GM18505 (cell line): ENCODE measurements at regions not wholly inside any gene's neighbourhood (a gene's known extent, or its start where the extent isn't known, plus 50 kb on each side); places are given as distances from the start of the nearest gene placed in this dataset.
"Not testable (repeated sequence)": the region's sequence is repeated elsewhere in the genome, so short reads cannot be mapped to it uniquely, and the experiment has no call there.

Experiments
- ATAC-seq: cut with Tn5 transposase; IDR thresholded peaks from one replicate; pipeline ENCODE4 v1.9.1; 2021; ENCODE audit not compliant: unreplicated experiment
- POLR2A ChIP-seq: IDR thresholded peaks from 4 replicates; pipeline ENCODE4 v1.6.1; 2011; ENCODE audit warnings: borderline replicate concordance; ENCODE audit not compliant: insufficient read depth, insufficient read length; ENCODE audit errors: extremely low read depth

DNA sequence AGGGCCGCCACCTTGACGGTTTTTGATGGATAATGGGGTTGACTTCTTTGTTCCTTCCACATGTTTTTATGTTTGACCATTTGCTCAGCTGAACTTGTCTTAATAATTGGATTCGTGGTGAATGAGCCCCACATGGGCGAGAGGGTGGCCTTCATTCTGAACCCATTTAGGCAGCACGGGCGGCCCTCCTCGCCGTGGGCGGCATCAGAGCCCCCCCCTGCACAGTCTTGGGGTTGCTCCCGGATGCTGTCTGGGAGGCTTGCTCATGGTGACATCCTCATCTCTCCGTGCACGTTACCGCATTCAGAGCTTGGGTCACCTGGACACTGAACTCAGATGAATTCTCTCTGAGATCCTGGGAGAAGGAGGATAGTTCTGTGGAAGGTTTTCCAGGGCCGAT is 172.3 kb upstream of the OSBPL11 start:
- ATAC-seq = no peak
- no peak for TF ChIP-seq POLR2A

DNA sequence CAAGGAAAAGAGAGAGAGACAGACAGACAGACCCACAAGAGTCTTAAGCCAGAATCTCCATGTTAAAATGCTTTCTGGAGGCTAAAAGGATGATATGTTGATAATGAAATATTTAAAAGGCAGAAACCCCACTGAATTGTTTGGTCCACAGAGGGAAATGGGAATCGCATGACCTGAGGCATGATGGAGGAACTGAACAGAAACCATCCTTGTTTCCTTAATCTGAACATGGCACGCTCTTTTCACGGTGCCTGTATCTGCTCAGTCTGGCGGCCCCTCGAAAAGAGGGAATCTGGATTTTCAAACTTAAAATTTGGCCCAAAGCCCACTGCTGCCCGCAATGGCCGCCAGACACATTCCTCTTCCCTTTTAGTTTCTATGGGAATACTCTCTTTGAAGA is 173.5 kb upstream of the OSBPL11 start:
- not testable (repeated sequence) for ATAC-seq

DNA sequence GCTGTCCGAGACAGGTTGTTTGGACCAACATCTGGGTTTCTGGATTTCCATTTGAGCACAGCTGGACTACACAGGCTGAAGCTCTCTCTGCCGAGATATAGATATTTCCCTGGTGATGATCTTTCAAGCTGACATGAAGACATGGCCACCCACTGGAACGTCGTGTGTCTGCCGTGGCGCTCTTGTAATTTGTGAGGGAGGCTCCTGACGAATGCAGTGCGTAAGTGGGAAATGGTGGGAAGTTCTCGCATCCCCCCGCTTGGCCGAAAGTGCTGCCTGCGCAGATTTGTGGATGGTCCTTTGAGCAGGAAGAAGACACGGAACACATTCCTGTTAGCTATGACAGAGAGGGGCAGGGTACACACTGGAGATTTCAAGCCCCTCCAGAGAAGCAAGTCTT is 176.2 kb upstream of the OSBPL11 start:
- not testable (repeated sequence) for ATAC-seq

DNA sequence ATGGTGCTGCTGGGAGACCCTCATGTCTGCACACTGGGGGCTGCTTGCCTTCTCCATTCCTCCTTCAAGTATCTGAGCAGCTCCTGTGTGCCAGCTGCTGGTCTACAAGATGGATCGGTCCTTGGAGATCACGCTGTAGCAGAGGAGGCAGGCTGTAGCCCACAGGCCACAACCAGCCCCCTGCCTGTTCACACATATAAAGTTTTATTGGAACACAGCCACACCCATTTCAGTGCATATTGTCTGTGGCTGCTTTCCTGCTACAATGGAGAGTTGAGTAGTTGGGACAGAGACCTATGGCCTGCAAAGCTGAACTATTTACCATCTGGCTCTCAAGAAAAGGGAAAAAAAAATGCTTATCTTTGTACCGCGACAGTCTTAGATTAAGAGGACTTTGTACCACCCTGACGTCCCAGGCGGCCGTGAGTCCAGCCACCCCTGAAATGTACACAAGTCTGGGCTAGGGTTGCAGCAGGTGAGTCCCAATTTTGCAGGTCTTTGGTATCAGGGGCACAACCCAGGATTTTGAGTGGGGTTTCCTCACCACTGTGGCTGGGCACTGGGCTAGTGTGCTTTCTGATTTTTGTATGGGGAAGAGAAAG is 179.2 kb upstream of the OSBPL11 start:
- not testable (repeated sequence) for ATAC-seq

DNA sequence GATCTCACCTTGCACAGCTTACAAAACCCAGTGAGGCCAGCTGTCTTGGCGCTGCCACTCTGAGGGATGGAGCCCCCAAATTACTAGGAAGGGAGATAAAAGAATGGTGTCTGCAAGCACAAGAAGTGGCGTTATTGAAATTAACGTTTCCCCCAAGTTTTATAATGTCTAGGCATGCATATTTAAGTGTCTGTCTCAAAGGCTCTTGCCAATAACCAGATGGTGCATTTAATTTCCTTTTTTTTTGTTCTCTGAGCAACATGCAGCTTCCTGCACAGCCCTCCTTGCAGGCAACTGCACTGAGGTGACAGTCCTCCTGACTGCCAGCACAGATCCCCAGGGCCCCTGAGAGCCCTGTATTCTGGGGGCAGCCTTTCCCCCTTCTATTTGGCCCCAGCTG is 179.8 kb upstream of the OSBPL11 start:
- not testable (repeated sequence) for ATAC-seq

DNA sequence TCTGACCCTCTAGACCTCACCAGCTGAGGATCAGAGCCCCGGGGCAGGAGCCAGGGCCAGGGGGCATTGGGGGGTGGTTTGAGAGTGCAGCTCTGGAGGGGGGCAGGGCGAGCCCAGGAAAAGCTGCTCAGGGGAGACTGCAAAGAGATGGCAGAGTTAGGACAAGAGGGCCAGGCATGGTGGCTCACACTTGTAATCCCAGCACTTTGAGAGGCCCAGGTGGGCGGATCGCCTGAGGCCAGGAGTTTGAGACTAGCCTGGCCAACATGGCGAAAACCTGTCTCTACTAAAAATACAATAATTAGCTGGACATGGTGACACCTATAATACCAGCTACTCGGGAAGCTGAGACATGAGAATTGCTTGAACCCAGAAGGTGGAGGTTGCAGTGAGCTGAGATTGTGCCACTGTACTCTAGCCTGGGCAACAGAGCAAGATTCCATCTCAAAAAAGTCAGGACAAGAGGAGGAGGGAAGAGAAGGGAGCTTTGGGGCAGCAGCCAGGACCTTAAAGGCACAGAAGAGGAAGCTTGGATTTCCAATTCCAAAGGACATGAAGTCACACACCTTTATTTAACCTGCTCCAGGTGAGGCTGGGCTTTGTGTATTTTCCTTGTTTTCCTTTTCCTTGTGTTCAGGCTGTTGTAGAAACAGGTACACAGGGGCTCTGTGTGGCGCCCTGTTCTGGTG is 180.5 kb upstream of the OSBPL11 start:
- ATAC-seq = not testable (repeated sequence)

GRCh38 chr3:125779276-125779675 is 184.0 kb upstream of the OSBPL11 start:
- not testable (repeated sequence) for ATAC-seq

GRCh38 chr3:125779918-125780317 is 184.6 kb upstream of the OSBPL11 start:
- ATAC-seq = not testable (repeated sequence)

DNA sequence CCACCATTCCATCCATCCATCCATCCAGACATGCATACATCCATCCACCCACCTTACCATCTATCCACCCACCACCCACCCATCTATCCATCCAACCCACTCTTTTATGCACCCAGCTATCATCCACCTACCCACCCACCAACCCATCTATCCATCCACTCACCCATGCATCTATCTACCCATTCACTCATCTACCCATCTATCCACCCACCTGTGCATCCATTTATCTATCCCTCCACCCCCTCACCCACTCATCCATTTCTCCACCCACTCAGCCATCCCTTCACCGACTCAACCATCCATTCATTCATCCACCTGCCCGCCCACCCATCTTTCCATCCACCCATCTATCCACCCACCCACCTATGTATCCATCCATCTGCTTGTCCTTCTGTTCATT is 186.4 kb upstream of the OSBPL11 start:
- ATAC-seq = not testable (repeated sequence)

DNA sequence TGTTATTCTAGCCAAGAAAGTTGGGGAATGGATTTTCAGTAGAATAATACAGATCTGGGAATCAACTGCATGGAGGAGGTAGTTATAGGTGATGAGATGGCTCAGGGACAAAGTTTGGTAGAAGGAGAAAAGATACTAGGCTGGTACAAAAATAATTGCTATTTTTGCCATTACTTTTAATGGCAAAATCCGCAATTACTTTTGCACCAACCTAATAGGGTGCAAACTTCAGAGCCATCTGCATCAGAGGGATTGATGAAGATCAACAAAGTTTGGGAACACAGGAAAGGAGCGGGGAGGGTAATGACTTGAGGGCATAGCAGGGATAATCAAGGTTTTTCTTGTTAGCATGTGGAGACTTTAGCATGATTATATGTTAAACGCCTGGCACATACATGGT is 178.7 kb upstream of the ROPN1B start:
- ATAC-seq = not testable (repeated sequence)

- ATAC-seq = not testable (repeated sequence)
Measured at GRCh38 chr3:125791021-125791420, 178.0 kb upstream of the ROPN1B start.

DNA sequence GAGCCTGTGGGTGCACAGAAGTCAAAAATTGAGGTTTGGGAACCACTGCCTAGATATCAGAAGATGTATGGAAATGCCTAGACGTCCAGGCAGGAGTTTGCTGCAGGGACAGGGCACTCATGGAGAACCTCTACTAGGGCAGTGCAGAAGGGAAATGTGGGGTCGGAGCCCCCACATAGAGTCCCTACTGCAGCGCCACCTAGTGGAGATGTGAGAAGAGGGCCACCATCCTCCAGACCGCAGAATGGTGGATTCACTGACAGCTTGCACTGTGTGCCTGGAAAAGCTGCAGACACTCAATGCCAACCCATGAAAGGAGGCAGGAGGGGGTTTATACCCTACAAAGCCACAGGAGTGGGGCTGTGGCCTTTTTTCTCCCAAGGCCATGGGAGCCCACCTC is 159.0 kb upstream of the ROPN1B start:
- not testable (repeated sequence) for ATAC-seq

GRCh38 chr3:125822175-125822574 is 146.8 kb upstream of the ROPN1B start:
- not testable (repeated sequence) for ATAC-seq

DNA sequence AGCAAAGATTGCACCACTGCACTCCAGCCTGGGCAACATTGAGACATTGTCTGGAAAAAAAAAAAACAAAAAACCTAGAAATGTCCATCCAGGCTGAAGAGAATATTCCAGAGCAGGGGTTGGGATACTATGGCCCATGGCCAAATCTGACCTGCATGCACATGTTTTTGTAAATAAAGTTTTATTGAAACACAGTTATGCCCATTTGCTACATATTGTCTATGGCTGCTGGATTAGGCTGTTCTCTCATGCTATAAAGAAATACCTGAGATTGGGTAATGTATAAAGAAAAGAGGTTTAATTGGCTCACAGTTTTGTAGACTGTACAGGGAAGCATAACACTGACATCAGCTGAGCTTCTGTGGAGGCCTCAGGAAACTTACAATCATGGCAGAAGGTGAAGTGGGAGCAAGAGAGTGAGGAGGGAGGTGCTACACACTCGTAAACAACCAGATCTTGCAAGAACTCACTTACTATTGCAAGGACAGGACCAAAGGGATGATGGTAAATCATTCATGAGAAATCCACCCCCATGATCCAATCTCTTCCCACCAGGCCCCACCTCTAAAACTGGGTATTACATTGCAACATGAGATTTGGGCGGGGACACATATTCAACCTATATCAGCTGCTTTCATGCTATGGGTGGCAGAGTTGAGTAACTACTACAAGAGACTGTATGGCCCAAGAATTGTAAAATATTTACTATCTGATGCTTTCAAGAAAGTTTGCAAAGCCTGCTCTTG is 137.8 kb upstream of the ROPN1B start:
- ATAC-seq = not testable (repeated sequence)

- ATAC-seq = not testable (repeated sequence)
Measured at GRCh38 chr3:125835562-125835961, 133.4 kb upstream of the ROPN1B start.

DNA sequence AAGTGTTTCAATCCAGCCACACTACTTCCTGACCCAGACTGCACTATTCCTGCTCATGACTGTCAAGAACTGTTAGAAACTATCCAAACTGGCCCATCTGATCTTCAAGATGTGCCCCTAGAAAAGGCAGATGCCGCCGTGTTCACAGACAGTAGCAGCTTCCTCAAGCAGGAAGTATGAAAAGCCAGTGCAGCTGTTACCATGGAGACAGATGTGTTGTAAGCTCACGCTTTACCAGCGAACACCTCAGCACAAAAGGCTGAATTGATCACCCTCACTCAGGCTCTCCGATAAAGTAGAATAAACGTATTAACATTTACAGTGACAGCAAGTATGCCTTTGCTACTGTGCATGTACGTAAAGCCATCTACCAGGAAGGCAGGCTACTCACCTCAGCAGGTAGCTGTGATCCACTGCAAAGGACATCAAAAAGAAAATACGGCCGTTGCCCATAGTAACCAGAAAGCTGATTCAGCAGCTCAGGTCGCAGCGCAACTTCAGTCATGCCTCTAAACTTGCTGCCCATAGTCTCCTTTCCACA is 132.9 kb upstream of the ROPN1B start:
- not testable (repeated sequence) for ATAC-seq

- not testable (repeated sequence) for ATAC-seq
Measured at GRCh38 chr3:125836786-125837185, 132.2 kb upstream of the ROPN1B start.

DNA sequence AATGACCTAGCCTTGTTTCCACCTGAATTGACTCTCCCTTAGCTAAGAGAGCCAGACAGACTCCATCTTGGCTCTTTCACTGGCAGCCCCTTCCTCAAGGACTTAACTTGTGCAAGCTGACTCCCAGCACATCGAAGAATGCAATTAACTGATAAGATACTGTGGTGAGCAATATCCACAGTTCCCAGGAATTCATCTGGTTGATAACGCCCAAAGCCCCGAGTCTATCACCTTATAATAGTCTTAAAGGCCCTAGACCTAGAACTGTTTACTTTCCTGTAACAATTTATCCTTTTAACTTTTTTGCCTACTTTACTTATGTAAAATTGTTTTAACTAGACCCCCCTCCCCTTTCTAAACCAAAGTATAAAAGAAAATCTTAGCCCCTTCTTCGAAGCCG is 130.1 kb upstream of the ROPN1B start:
- ATAC-seq = not testable (repeated sequence)

- ATAC-seq = not testable (repeated sequence)
Measured at GRCh38 chr3:125840465-125840864, 128.5 kb upstream of the ROPN1B start.

DNA sequence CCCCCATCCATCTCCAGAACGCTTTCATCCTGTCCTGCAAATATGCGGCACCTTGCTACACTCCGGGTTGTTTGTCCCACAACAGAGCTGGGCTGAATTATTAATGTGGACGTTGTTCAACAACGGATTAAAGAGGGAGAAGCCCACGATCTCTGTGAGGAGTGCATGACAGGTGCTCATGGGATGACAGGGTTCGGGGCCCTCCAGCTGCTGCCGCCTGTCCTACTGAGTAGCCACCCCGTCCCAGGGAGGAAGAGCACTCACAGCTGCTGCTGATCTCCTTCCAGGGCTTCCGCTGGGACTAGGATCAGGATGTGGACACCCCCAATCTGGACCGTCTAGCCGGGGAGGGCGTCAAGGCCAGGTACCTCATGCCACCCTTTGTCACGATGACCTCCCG is 121.0 kb upstream of the ROPN1B start:
- not testable (repeated sequence) for ATAC-seq

- ATAC-seq = not testable (repeated sequence)
Measured at GRCh38 chr3:125855006-125855405, 114.0 kb upstream of the ROPN1B start.
